Inferior parietal cortex (tissue), 1 donor: ENCODE measurements at regions not wholly inside any gene's neighbourhood (a gene's known extent, or its start where the extent isn't known, plus 50 kb on each side); places are given as distances from the start of the nearest gene placed in this dataset.

ENCODE experiments used
- DNase-seq: peaks from one replicate; pipeline ENCODE4 v3.0.0-alpha.2; 2016; ENCODE audit errors: extremely low spot score

DNA sequence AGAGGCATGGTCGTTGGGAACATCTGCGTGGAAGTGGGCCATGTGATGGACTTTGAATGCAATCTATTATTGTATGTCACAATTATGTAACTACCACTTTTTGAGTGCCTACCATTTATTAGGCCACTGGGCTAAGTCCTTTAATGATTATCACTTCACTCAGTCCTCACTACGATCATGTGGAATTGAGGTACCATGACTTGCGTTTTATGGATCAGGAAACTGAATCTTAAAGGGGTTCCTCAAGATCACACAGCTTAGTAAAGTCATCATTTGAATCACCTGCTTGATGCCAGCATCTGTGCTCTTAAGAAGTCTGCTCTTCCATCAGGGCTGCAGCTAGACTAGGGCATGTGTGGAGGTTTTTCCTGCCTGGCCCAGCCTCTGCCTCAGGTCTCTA, 136.7 kb downstream of the DAD1 start:
- DNase-seq: no peak

DNA sequence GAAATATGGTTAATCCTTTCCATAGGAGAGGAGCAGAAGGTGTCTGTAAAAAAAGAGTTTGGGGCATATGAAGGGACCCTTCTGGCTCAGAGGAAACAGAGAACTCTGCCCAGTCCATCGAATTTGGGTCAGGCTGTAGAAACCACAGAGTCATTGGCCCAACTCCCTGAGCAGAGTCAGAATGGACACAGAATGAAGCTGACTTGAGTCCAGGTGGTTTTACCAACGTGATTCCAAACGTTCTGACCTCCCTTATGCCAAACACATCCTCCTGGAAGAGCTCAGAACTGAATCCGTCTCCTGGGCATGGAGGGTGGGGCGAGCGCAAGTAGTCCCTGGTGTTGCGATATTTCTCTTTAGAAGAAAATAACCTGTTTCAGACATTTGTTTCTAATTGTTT, 138.8 kb downstream of the DAD1 start:
- no peak for DNase-seq

GRCh38 chr14:22449600-22449905, 139.5 kb downstream of the DAD1 start:
- no peak for DNase-seq

DNA sequence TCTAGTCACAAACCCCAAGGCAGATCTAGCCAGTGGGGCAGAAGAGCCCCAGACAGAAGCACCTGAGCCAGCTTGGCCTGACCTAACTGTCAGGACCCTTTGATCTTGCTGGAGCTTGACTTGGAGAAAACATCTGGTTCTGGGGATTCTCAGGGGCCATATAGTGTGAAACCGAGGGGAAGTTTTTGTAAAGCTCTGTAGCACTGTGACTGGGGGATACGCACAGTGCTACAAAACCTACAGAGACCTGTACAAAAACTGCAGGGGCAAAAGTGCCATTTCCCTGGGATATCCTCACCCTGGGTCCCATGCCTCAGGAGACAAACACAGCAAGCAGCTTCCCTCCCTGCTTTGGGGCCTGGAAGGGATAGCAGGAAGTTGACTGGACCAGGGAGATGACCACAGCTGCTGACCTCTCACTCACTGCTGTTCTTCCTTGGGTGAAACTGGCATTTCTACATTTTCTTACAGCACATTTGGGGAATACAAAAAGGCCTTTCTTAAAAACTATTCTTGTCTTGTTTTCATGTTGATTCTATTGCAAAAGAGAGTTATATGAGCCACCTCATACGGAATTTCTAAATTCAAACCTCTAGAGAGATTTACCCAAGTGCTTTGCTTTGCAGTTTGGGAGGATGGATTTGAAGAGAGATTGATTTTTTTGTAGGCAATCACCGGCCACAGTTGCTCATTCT, 140.0 kb downstream of the DAD1 start:
- no peak for DNase-seq

GRCh38 chr14:22448035-22448904, 140.8 kb downstream of the DAD1 start:
- no peak for DNase-seq

- DNase-seq: no peak
Observed at GRCh38 chr14:22438742-22439141, 150.3 kb downstream of the DAD1 start.

- no peak for DNase-seq
Observed at GRCh38 chr14:22434901-22435550, 154.0 kb downstream of the DAD1 start.

DNA sequence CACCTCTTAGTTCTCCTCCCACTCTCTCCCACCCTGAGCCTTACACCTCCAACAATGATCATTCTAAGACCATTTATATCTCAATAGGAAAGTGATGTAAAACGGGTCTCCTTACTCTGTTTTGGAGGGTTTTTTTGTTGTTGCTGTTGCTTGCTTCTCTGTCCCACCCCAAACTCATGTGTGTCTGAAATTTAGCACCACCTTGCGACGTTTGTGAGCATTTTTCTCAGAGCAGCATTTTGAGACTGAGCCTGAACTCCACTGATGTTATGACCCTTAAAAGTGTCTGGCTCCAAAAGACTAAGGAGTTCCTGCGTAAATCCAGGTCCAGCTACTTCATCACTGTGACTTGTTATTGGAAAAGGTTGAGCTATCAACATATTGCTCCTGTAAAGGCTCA, 155.0 kb downstream of the DAD1 start:
- no peak for DNase-seq

GRCh38 chr14:22433069-22433468, 156.0 kb downstream of the DAD1 start:
- DNase-seq: no peak

GRCh38 chr14:22432348-22432976, 156.6 kb downstream of the DAD1 start:
- peak; percentile 57 for DNase-seq

DNA sequence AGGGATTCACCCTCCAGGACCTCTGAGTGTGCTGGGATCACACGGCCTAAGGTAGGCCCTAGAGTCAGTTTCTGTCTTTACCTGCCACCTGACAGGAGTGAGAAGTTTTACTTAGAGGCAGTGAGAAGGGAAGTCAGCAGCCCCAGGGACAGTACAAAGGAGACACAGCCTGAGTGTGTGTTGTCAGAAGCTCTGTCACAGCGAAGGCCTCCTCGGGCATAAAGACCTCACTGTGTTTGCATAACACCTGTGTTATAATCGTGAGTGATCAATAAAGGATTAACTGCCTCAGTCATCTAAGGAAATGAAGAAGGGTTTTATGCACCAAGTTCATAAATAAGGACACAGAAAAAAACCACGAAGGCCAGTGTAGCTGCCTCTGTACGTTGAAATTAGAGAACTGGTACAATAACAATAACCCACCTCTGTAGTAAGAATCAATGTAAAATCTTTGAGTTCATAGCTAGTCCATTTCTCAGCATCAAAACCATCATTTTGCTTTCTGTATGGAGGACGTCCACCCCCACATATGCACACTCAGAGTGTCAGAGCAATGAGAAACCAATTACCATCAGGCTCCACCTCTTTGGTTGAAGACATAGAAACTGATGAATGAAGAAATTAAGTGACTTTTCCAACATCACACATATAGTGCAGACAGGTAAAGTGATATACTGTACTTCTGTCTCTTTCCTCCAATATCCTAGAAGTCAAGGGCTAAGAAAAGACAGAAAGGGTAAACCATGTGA, 159.3 kb downstream of the DAD1 start:
- no peak for DNase-seq

DNA sequence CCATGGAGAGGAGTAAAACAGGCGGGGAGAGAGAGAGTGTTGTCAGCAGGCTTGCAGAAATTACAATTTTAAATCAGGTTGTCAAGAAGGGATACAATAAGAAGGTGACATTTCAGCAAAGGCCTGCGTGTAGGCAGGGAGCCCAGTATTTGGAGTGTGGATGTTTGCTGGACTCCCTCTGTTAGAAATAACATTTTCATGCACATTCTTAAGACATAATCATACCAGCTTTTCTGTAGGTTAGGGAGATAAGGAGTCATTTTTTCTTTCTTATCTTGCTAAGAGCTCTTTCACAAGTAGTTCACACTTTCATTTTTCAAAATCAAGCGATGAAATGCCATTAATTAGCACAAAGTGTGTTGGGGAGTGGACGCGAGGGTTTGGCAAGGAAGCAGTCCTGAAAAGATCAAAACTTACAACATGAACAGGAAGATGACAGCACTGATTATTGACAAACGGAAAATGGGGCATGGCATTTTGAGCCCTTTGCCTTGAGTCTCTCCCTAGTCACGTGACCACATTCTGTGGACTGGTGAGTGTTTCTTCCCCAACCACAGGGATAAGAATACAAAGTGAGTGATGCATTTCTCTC, 160.2 kb downstream of the DAD1 start:
- no peak for DNase-seq

DNA sequence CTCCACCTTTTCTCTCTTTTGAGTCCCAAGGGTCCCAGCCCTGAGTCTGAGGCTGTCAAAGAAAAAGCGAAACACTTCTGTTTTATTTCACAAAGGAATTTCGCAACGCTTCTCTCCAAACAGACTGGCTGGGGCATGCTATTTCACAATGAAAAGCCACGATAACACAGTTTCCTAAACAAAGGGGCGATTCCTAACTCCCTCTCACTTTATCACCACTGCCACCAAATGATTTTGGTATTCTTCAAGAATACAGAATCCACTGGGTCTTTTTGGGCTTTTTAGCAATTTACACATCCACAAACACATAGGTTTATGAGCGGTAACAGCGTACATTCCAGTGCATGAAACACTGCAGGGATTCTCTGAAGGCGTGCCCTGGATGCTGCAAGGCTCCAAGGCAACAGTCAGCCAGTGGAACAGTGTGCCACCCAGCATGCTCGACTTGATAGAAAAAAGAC, 161.2 kb downstream of the DAD1 start:
- peak; percentile 36 for DNase-seq

DNA sequence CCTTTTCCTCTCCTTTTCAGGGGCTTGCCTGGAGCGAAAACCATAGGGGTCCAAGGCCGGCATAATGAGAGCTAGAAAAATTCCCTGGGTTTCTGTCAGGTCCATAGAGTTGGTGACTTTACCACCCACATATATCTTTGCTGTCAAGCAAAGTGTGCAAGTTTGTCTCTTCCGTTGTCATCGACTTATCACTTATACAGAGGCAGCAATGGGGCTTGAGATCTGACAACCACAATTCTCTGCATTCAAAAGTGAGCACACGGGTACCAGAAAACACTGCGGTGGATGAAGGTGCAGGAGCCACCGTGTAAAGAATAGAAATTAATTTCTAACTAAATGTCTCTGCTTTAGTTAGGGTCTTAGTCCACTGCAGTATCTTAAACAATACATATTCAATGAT, 162.3 kb downstream of the DAD1 start:
- DNase-seq: no peak

DNA sequence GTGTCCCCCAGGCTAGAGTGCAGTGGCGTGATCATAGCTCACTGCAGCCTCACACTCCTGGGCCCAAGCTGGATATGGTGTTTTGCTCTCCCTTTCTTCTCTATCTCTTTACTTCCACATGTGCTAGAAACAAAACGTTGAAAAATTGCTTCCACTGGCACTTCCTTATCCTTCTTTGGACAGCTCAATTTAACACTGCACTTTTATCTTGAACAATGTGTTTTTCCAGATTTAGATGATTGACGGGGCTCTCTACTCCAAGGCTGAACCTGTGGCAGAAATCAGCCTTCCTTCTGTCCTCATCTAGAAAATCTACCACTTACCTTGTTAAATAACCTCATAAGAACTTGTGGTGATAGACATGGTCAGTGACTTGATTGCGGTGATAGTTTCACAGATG, 165.1 kb downstream of the DAD1 start:
- DNase-seq: no peak

DNA sequence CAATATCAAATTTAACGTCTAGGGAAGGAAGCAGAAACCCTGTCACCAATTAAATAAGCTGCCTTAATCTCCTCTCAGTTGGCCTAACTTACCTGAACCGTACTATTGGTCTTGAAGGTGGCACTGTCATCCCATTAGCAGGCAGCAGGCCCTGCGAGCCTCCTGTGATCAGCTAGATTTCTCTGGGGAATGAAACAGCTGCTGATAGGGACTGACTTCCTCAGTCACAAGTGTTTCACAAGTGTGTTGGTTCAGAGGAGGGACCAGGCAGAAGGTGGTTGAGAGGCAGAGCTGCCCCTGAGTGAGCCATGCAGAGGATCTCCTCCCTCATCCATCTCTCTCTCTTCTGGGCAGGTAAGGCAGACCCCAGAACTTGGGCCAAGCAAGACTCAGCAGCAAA, 166.8 kb downstream of the DAD1 start:
- DNase-seq: no peak

GRCh38 chr14:22420598-22421186, 168.3 kb downstream of the DAD1 start:
- DNase-seq: no peak

- no peak for DNase-seq
Observed at GRCh38 chr14:22419620-22420019, 169.4 kb downstream of the DAD1 start.

DNA sequence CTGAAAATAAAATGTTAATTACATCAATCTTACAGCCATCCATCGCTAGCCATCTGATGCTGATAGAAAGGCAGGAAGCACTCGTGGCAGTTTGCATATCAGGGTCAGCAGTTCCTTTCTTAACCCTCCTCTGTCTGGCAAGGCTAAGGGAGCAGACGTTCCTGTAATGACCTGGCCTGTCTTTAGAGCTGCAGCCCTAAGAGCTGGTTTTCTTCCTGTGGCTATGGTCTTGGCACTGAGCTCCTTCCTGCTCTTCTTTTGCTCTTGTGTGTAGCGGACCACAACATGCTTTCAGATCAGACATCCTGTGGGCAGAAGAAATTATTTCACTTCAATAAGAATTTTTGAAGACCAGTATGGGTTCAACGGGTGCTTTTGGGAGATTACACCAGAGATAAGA, 170.4 kb downstream of the DAD1 start:
- no peak for DNase-seq

DNA sequence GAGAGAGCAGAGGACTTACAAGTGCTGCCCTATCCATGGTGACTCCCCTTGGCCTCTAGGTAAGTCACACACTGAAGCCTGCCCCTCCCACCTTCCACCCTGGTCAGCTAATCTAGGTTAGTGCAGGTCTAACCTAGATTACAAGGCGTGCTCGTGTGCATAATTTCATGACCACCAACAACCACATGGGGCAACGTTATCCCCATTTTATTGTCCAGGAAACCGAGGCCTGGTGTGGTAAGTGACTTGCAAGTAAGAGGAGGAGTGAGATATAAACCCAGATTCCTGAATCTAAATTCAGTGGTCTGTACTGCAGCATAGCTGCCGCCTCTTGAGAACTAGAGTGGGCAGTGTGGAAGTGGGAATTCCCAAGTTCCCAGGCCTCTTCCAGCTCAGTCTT, 171.1 kb downstream of the DAD1 start:
- no peak for DNase-seq

DNA sequence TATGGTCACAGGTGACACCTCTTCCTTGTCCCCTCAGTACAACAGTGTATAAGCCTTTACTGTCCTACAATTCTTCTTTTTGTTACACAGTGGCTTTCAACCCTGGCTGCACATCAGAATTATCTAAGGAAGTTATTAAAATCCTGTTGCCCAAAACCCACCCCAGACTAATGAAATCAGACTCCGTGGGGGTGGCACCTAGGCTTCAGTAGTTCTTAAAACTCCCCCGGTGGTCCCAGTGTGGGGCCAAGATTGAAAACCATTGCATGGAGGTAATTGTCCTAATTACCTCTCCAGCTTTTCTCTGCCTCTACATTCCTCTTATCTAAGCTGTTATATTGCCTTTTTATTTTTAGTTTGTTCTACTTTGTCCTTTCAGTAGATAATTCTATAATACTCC, 172.8 kb downstream of the DAD1 start:
- no peak for DNase-seq
